SK-N-SH (cell line): ENCODE measurements at regions not wholly inside any gene's neighbourhood (a gene's known extent, or its start where the extent isn't known, plus 50 kb on each side); places are given as distances from the start of the nearest gene placed in this dataset.

Experiments
- IRF3 ChIP-seq: fragments of 150-350 bp; IDR thresholded peaks from 2 replicates; pipeline ENCODE4 v1.6.1; 2016; ENCODE audit warnings: mild to moderate bottlenecking, low read depth, low read length
- MAX ChIP-seq: IDR thresholded peaks from 2 replicates; pipeline ENCODE4 v1.4.0; 2012; ENCODE audit warnings: low read depth
- NRF1 ChIP-seq: IDR thresholded peaks from 2 replicates; pipeline ENCODE4 v1.6.1; 2012; ENCODE audit warnings: low read depth, mild to moderate bottlenecking, low read length
- RAD21 ChIP-seq: IDR thresholded peaks from 2 replicates; pipeline ENCODE4 v1.6.1; 2012; ENCODE audit warnings: mild to moderate bottlenecking, low read length
- RFX5 ChIP-seq: IDR thresholded peaks from 2 replicates; pipeline ENCODE4 v1.6.1; 2012; ENCODE audit warnings: mild to moderate bottlenecking, improper control_type of control experiment, low read length
- RXRA ChIP-seq: IDR thresholded peaks from 2 replicates; pipeline ENCODE4 v1.4.0; 2012; ENCODE audit warnings: low read depth, mild to moderate bottlenecking, borderline replicate concordance
- TF ChIP-seq, protein P1 (sequence below): fragments of 200-600 bp; sonication (generic); IDR thresholded peaks from 2 replicates; pipeline ENCODE4 v1.6.1; 2017; ENCODE audit warnings: antibody characterized with exemption, mild to moderate bottlenecking, moderate library complexity

DNA sequence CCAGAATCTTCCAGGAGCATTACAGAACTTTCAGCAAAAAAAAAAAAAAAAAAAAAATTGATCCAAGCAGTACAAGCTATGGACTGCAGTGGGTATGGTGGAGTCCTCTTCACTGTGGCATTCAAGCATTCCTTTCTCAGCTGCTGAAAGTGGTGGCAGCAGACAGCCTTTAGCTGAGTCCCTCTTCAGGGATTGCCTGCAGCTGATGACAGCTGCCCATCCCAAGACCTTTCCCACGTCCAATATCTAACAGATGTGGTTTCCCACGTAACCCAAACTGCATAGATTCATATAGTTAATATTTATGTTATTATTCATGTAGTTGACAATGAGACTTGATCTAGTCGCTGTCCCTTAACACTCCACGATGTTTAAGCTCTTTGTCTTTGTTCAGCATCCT, 475.9 kb downstream of the TLE1 start:
- TF ChIP-seq RAD21 (no peak), MAX (no peak), RXRA (no peak), RFX5 (no peak), NRF1 (no peak), IRF3 (no peak)
- TF ChIP-seq, protein P1, sequence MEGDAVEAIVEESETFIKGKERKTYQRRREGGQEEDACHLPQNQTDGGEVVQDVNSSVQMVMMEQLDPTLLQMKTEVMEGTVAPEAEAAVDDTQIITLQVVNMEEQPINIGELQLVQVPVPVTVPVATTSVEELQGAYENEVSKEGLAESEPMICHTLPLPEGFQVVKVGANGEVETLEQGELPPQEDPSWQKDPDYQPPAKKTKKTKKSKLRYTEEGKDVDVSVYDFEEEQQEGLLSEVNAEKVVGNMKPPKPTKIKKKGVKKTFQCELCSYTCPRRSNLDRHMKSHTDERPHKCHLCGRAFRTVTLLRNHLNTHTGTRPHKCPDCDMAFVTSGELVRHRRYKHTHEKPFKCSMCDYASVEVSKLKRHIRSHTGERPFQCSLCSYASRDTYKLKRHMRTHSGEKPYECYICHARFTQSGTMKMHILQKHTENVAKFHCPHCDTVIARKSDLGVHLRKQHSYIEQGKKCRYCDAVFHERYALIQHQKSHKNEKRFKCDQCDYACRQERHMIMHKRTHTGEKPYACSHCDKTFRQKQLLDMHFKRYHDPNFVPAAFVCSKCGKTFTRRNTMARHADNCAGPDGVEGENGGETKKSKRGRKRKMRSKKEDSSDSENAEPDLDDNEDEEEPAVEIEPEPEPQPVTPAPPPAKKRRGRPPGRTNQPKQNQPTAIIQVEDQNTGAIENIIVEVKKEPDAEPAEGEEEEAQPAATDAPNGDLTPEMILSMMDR: no peak
